HG02885 (cell line): ENCODE measurements at regions not wholly inside any gene's neighbourhood (a gene's known extent, or its start where the extent isn't known, plus 50 kb on each side); places are given as distances from the start of the nearest gene placed in this dataset.

Source experiments
- ATAC-seq: cut with Tn5 transposase; IDR thresholded peaks from one replicate; pipeline ENCODE4 v1.9.1; 2021; ENCODE audit warnings: mild to moderate bottlenecking; ENCODE audit not compliant: unreplicated experiment, poor library complexity

GRCh38 chr10:78260141-78260540 lies 226.5 kb downstream of the RPS24 start:
- no peak for ATAC-seq

- no peak for ATAC-seq
Observed at GRCh38 chr10:78260680-78261079, 227.0 kb downstream of the RPS24 start.

- ATAC-seq, result no peak
Observed at GRCh38 chr10:78261291-78261690, 227.6 kb downstream of the RPS24 start.

GRCh38 chr10:78262860-78263259 lies 229.2 kb downstream of the RPS24 start:
- ATAC-seq, result no peak

GRCh38 chr10:78263521-78263988 lies 229.9 kb downstream of the RPS24 start:
- ATAC-seq, result no peak

GRCh38 chr10:78264361-78264760 lies 230.7 kb downstream of the RPS24 start:
- ATAC-seq, result no peak

GRCh38 chr10:78266741-78267469 lies 233.2 kb downstream of the RPS24 start:
- no peak for ATAC-seq

- no peak for ATAC-seq
Observed at GRCh38 chr10:78267598-78267997, 233.9 kb downstream of the RPS24 start.

GRCh38 chr10:78269060-78269459 lies 235.4 kb downstream of the RPS24 start:
- no peak for ATAC-seq

- ATAC-seq, result no peak
Observed at GRCh38 chr10:78272329-78272728, 238.7 kb downstream of the RPS24 start.

GRCh38 chr10:78274491-78274890 lies 240.8 kb downstream of the RPS24 start:
- no peak for ATAC-seq

- ATAC-seq, result no peak
Observed at GRCh38 chr10:78276139-78276538, 242.5 kb downstream of the RPS24 start.

GRCh38 chr10:78277314-78278057 lies 243.8 kb downstream of the RPS24 start:
- ATAC-seq, result no peak

- no peak for ATAC-seq
Observed at GRCh38 chr10:78278058-78278404, 244.4 kb downstream of the RPS24 start.

- no peak for ATAC-seq
Observed at GRCh38 chr10:78279756-78280155, 246.1 kb downstream of the RPS24 start.

- no peak for ATAC-seq
Observed at GRCh38 chr10:78280604-78281003, 246.9 kb downstream of the RPS24 start.

- ATAC-seq, result no peak
Observed at GRCh38 chr10:78281627-78282026, 248.0 kb downstream of the RPS24 start.

- no peak for ATAC-seq
Observed at GRCh38 chr10:78283069-78283682, 249.5 kb downstream of the RPS24 start.

GRCh38 chr10:78284381-78284780 lies 250.7 kb downstream of the RPS24 start:
- no peak for ATAC-seq

- ATAC-seq, result no peak
Observed at GRCh38 chr10:78285226-78285625, 251.6 kb downstream of the RPS24 start.

- ATAC-seq, result no peak
Observed at GRCh38 chr10:78286186-78286585, 252.5 kb downstream of the RPS24 start.
